Ramos (cell line): ENCODE measurements at regions not wholly inside any gene's neighbourhood (a gene's known extent, or its start where the extent isn't known, plus 50 kb on each side); places are given as distances from the start of the nearest gene placed in this dataset.

Experiments used
- in situ Hi-C: fragments of 300-500 bp; cut with MboI; formaldehyde crosslinking; loops from one replicate; pipeline ENCODE4 v1.14.3; 2022; ENCODE audit warnings: low sequenced_read_pairs; ENCODE audit not compliant: unreplicated experiment

DNA sequence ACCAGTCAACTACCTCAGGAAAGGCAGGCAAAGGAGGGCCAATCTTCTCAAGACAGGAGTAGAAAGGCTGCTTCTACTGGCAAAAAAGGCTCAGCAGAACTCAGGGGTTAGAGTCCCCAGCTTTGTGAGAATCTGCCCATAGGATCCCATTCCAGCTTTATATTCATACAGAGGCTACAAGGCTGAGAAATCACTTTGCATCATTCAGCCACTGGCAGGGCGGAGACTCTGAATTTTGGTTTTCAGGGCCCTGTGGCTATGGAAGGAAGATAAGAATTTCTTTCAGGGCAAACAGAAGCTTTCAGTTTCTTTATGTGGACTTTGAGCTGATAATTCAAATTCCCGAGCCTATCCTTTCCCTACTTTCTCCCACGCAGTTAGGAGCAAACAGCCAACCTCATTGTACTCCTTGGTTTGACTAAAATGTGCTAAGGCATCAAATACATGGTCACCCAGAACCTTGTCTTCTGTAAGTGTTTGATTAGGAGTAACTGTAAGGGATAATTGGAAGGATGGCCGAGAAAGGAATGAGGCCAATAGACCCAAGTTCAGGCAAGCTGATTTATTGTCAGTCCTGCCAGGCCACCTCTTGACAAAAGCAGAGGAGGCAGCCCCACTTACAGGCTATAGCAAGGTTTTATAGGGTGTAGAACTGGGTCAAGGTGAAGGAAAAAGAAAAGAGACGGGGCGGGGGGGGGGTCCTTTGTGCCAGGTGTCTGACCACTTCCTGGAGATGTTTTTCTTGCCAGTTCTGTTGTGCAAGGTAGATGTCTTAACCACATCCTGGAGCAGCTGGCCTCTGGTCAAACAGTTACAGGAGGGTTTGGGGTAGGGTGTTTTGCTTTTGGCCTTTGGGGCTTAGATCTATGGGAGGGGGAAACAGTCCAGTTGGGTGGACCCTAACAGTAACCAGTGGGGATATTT lies 165.3 kb upstream of the PPP1R2C start:
- in situ Hi-C loops: loop anchor here (25.0 kb wide), 1 partner anchor 1156 kb away; no protein-coding TSS in a partner anchor

DNA sequence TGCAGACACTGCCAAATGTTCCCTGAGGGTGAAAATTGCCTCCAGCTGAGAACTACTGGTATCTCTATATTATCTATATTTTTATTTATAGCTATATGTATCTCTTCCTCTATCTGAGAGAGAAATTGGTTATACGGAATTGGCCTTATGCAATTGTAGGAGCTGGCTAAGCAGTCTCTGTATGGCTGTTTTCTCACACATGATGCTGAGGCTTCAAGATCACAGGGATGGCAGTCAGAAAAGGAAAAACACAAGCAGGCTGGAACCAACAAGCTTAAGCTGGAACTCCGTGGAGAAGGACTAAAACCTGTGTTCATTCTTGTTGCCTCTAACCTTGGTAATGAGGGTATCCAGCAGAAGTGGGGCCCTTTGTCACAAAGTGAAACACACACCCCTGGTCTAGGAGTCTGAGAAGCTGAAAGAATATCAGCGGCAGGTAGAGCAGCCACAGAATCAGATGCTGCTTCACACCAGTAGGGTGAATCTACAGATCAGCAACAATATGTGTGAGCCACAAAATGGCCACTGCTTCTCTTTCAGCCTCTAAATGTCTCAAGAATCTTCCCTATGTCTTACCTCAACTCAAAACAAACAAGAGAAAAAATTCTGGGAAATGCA lies 166.5 kb upstream of the PPP1R2C start:
- in situ Hi-C loops: loop anchor here (25.0 kb wide), 1 partner anchor 1157 kb away; no protein-coding TSS in a partner anchor

DNA sequence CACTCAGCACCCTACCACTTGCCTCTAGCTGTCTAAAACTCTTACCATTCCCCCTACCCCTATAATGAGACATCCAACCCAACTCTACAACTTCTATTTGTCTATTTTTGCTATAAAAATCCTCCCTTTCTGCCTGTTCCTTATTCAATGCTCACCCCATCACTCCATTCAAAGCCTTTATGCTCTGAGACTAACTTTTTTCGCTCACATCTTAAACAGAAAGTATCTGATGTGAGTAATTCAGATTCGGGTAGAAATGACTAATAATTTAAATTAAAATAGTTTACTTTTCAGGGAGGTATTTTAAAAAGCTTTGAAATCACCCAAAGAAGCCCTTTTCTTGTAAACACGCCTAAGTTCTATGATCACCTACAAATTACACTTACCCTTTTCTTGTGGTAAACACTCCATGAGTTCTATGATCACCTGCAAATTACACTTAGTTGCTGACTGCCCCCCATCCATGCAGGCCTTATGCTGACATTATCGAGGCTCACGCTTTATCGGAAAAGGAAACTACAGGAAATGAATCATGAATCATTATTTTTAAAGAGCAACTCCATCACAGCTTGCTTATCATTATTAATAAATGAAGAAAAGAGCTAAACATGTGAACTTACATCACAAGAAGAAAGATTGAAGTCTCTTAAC lies 168.7 kb upstream of the PPP1R2C start:
- in situ Hi-C loops: loop anchor here (25.0 kb wide), 1 partner anchor 1159 kb away; no protein-coding TSS in a partner anchor

DNA sequence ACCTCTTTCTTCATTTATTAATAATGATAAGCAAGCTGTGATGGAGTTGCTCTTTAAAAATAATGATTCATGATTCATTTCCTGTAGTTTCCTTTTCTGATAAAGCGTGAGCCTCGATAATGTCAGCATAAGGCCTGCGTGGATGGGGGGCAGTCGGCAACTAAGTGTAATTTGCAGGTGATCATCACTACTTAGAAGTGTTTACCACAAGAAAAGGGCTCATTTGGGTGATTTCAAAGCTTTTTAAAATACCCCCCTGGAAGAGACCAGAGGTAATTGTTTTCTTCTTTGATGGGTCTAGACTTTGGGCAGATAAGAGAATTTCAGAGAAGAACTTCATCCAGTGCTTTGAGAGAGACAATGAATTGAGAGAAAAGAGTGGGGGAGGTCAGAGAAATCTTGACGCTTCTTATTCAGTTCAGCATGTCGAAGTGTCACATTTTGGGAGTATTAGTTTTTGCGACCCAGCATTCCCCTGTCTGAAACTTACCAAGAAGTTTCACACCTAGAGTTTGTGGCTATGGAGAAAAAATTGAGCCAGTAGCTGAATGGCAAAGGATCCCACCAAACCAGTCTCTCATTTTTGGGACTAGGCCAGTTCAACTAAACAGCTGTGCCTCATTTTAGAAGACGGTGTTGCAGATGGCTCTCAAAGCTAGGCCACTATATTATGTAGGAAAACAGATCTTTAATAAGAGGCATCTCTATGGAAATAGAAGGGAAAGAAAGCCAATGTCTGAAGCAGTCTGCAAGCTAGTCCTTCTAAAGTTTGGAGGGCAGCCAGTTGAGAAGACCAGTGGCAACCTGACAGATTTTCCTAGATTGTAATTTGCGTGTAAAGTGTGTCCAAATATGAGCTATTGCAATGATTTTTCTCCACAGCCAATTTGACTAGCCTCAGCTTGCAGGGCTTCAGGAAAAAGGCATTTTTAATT lies 171.0 kb upstream of the PPP1R2C start:
- in situ Hi-C loops: loop anchor here (25.0 kb wide), 1 partner anchor 1162 kb away; no protein-coding TSS in a partner anchor

DNA sequence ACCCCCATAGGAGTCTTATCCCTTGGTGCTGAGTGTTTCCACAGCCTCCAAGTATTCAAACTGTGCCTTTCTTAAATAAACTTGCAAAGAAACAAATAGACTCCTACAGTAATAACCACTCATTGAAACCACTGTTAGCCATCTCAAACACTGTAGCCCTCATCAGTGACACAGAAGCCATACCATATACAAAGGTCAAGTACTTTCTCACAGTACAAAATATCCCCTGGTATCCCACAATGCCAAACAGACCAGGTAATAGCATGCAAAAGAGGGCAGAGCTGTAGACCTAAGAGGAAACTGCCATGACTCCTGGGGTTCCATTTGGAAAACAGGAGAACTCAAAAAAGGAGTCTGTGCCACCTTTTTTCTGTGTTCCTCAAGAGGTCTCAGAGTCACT lies 173.8 kb upstream of the PPP1R2C start:
- in situ Hi-C loops: no loop called here

DNA sequence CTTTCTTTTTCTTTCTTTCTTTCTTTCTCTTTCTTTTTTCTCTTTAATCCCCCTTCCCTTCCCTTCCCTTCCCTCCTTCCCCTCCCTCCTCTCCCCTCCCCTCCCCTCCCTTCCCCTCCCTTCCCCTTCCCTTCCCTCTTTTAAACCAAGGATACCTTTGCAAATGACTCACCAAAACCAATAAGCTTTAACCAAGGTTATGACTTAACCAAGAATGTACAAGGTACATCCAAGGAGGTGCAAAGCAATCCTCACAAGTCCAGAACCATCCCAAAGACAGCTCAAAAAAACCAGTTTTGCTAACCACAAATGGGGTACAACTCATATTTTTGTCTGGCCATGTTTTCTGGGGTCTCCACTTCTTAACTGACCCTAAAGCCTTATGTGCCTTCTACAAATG lies 174.7 kb upstream of the PPP1R2C start:
- in situ Hi-C loops: no loop called here

DNA sequence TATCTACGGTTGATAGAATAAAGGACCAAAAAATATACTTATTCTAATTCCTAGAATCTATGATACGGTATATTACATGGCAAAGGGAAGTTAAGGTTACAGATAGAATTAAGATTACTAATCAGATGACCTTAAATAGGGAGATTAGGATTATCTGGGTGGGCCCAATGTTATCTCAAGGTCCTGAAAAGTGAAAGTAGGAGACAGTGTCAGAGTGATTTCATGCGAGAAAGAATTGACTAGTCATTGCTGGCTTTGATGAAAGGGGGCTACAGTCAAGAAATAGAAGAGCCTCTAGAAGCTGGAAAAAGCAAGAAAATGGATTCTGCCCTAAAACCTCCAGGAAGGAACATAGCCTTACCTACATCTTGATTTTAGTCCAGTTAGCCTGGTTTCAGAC lies 176.9 kb upstream of the PPP1R2C start:
- in situ Hi-C loops: no loop called here

DNA sequence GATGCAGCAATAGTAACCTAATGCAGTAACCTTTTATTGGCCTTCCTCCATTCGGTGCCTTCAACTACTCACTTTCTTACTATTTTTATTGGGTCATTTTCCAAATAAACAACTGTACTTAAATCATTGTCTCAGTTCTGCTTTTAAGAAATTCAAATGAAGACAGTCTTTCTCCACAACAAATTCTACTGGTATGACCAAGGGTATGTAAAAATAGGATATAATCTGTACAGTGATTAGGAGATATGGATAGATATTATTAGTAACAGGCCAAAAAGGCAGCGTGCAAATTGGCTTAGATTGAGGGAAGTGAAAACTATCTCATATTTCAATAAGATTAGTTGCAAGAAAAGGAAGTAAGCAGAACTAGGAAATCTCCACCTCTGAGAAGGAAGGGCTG lies 177.4 kb upstream of the PPP1R2C start:
- in situ Hi-C loops: no loop called here

DNA sequence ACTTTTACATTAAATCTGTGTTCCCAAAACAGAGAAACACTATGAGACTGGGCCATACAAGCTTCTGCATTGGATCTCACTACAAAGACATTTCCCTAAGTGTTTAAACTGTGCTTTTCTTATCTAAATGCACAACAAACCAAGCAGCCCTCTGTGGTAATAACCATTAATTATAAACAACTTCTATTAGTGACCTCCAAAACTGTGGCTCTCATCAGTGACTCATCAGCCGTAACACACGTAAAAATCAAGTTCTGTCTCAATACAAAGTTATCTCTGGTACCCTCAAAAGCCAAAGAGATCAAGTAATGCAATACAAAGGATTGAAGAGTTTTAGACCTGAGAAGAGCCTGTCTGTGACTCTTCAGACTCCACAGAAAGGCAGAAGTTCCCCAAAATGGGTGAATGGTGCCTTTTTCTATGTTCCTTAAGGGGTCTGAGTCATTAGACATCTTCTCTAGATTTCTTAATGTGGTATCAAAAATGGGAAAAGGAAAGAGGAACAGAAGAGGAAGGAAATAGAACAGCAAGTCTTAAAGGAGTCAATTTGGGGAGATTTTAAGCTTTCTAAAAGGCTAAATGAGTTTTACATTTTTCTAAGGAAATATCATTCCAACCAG lies 189.8 kb upstream of the PPP1R2C start:
- in situ Hi-C loops: no loop called here

DNA sequence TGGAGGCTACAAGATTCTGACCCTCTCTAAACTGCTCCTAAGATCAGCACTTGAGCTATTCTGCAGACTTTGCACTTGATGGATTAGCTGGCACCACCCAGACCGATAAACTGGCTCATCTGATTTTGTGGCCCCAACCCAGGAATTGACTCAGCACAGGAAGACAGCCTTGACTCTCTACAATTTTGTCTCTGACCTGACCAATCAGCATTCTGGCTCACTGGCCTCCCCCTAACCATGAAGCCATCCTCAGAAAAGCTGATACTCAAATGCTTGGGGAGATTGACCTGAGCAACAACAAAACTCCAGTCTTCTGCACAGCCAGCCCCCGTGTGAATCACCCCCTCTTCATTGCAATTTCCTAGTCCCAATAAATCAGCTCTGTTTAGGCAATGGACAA lies 195.4 kb upstream of the PPP1R2C start:
- in situ Hi-C loops: no loop called here

DNA sequence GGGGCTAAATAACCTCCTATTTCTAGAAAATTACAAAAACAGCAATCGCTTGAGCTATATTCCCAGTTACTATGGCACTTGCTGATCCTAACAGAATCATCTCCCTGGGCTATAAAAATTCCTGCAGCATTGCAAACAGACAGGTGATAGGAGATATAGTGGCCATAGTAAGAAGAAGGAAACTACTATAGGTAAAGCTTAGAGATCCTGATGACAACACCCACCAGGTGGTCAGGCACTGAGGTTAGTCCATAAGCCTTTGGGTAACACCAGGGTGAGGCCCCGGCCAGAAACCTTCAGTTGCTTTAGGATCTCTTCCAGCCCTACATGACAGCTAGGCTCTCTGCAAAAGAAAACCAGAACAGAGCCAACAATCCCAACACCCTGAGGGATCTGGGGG lies 197.9 kb upstream of the PPP1R2C start:
- in situ Hi-C loops: no loop called here

DNA sequence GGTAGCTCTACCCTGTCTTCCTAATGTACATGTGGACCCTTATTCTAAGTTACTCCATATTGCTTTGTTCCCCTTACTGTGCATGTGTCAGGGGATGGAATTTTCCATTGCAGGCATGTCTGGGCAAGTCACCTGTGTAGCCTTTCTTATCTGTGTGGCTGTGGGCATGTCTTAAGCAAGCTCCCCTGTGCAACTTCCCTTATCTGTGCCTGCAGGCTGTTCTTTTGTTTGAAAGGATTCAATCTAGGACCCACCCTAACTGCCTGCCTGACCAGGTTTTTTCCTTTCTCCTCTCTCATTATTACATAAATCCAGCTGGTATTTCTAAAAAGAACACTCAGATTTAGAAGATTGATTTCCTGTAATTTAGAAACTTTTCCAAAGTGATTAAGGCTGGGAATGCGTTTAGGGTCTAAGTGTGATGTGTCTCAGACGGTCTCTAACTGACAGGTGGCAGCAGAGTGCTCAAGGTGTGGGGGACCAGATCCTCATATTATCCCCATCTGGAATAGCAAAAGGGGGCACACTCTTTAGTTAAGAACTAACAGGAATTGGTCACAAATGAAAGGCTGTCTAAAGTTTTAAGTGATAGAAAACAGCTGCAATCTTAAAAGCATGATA lies 198.9 kb upstream of the PPP1R2C start:
- in situ Hi-C loops: no loop called here

DNA sequence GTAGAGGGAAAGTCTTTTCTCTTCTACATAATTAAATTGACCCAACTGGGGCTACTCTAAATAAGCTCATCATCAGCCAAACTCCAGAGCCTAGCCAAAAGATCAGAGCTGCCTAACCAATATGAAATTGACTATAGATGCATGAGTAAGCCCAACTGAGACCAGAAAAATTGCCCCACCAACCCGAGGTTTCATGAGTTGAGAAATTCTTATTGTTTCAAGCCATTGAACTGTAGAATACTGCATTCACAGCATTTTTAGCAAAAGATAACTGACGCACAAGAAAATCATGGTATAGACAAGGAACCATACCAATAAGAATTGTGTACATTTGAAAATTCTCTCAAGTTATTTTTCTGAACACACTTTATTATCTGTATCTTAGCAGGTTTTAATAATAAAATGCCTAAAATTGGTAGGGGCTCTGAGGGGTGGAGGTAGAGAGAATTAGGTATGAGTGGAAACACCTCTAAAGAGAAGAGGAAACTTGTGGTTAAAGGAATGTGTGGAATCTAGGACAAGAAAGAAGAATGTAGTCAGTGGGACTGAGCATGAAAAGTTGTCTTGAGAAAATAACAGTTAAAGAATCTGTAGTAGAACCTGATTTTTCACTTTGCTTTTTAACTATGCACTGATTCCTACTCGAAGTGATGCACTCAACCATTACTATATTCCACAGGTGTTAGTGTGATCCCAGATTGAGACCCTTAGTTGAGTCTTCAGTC lies 200.9 kb upstream of the PPP1R2C start:
- in situ Hi-C loops: no loop called here

DNA sequence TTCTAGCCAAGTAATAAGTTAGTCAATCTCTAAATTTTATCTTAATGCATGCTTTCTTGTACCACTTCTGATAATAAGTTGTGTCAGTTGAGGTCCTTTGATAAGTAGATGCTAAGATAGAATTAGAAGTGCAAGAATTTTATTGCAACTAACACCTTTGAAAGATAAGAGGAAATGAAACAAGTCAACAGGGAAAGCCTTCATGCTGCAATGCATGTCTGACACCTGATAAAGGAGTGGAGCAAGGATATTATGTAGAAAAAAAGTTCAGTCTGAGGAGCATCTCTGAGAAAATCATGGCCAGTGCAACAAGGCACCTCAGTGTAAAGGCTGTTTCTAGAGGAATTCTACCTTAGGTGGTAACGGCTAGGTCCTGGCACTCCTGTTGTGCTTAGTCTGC lies 210.7 kb upstream of the PPP1R2C start:
- in situ Hi-C loops: no loop called here

DNA sequence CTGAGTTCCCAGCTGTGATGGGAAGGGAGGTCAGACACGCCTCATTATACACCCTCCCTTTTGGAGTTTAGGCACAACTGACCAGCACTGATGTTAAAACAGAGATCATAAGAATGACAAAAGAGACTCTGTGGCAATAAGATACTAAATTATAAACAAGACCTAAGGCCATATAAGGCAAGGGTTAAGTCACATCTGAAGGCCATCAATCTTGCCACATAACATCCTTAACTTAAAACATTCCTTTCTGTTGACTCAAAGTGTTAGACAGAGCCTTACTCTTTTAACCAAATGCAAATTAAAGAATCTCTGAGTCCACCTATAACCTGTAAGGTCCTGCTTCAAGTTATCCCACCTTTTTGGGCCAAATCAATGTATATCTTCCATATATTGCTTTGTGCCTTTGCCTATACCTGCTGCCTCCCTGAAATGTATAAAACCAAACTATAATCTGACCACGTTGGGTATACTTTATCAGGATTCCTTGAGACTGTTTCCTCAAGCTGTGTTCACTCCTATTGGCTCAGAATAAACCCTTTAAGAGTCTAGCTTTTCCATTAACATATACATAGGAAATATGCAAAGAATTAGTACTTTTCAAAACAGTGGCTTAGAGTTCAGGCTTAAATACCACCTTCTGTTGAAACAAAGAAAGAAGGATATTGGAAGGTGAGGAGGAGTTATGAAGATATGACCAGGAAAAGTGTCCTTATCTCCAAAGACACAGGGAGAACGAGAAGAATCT lies 214.4 kb upstream of the PPP1R2C start:
- in situ Hi-C loops: no loop called here

DNA sequence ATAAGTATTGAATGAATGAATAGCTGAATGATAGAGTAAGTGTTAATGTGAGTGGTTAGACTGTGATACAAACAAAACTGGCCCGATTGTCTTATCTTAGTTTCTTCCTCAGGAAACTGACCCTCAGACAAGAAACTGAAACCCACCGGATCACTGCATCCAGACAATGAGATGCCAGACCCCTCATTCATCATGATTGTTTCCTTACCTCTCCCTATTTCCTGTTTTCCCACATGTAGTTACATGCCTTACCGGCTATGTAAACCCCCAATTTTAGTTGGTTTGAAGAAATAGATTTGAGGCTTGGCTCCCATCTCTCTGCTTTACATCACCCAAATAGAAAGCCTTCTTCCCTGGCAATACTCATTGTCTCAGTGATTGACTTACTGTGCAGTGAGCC lies 218.9 kb upstream of the PPP1R2C start:
- in situ Hi-C loops: no loop called here

DNA sequence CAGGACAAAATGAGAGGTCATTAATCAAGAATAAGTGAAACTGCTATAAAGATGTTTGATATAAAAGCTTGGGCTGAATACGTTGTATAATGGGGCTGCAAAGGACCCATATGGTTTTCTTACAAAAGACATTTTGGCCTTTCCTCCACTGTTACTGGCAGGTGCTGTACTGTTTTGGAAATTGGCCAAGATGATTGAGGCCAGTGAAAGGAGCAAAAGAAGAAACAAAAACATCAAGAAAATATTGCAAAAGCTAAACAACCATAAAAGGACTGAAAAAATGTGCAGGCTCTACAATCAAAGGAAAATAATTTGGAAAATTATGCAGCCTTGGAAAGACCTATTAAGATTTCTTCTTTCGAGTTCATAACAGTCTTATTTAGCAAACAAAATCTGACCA lies 222.2 kb upstream of the PPP1R2C start:
- in situ Hi-C loops: no loop called here
